HG03139 (cell line): ENCODE measurements at regions not wholly inside any gene's neighbourhood (a gene's known extent, or its start where the extent isn't known, plus 50 kb on each side); places are given as distances from the start of the nearest gene placed in this dataset.
"Not testable (repeated sequence)": the region's sequence is repeated elsewhere in the genome, so short reads cannot be mapped to it uniquely, and the experiment has no call there.

ENCODE experiments used
- ATAC-seq: cut with Tn5 transposase; IDR thresholded peaks from one replicate; pipeline ENCODE4 v1.9.1; 2021; ENCODE audit not compliant: unreplicated experiment

DNA sequence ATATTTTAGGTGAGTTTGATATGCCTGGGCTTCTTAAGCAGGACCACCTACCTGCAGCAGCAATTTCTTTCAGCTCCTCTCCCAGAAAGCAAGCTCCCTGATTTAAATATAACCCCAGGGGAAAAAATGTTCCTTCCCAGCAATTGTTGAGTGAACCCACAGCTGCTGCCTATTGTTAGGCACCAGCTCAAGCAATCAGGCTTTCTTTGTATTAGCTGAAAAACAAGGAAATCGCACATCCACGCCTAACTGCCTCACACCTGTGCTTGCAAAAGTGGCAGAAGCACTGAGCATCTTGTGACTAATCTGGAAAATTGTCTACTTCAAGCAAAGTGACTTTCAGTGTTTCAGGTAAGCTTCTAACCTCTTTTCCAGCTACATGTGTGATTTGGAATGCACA is 432.2 kb downstream of the SMARCA1 start:
- no peak for ATAC-seq

DNA sequence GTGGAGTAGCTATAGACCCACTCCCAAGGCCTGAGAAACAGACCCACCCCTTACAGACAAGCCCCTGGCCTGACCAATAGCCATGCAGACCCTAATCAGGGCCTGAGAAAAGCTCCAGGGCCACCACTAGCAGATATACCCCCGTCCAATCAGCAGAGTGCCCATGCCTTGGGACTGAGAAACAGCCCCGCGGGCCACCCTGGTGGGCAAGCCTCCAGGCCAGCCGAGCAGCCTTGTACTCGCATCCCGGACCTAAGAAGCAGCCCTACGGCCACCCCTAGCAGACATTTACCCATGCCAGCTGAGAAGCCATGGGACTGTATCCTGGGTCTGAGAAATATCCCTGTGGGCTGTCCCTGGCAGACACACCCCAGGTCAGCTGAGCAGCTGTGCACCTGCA is 436.5 kb downstream of the SMARCA1 start:
- ATAC-seq = no peak

DNA sequence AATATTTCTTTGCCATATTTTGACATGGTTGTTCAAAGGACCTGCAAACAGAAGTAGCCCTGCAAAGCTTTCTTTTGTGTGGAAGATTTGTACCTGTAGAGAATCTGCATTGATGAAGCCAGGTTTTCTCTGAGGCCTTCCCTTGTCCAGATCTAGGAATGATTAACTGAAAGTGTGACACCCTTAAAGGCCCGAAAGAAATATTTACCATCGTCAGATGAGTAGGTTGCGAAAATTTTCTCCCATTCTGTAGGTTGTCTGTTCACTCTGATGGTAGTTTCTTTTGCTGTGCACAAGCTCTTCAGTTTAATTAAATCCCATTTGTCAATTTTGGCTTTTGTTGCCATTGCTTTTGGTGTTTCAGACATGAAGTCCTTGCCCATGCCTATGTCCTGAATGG is 439.0 kb downstream of the SMARCA1 start:
- ATAC-seq = not testable (repeated sequence)

DNA sequence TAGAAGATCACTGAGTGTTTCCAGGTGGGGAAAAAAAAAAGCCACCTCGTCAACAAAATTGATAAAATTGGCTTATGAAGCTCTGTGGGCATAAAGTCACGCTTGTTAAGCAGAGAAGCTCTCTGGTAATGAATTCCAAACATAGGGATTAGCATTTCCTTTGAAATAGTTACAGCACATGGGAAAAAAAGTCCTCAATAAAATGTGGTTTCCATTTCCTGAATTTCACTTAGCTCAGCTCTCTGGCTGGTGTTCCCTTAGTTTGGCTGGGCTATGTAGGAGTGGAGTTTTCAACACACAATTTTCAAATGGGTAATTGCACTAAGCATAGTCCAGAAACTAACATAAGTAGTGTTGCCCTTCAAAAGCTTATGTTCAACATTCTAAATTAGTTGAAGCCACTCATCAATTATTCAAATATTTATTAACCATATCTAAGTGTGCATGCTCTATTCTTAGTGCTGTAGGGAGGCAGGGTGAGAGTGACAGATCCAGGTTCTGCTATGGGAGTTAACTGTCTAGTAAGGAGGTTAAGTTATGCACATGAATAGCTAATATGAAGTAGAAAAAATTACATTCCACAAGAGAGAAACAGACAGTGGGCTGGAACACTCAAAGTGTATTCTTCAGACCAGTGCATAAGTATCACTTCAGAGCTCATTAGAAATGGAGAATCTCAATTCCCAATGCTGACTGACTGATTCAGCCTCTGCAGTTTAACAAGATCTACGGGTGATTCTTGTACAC is 445.7 kb downstream of the SMARCA1 start:
- no peak for ATAC-seq

DNA sequence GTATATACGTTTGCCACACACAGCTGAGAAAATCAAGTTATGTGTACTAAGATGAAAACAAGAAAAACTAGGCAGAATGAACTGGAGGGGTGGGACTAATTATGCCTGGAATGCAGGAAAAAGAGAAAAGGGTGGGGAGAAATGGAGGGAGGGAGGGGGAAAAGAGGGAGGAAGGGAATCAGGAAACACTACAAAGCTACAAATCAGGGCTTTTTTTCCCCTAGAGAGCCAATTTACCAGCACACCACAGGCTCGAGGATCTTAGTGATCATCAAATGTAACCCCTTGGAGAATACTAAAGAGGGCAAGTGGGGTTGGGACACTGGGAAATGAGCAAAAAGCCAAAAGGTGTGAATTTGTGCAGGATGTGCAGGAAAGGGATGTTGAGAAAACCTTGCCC is 451.9 kb downstream of the SMARCA1 start:
- ATAC-seq = no peak

DNA sequence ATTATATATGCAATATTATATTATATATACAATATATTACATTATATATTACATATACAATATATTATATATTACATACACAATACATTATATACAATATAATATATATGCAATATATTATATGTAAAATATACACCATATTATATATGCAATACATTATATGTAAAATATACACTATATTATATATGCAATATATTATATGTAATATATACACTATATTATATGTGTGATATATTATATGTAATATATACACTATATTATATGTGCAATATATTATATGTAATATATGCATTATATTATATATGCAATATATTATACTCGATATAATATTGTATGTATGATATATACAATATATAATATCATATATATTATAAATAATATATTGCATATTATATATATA is 457.4 kb downstream of the SMARCA1 start:
- no peak for ATAC-seq

DNA sequence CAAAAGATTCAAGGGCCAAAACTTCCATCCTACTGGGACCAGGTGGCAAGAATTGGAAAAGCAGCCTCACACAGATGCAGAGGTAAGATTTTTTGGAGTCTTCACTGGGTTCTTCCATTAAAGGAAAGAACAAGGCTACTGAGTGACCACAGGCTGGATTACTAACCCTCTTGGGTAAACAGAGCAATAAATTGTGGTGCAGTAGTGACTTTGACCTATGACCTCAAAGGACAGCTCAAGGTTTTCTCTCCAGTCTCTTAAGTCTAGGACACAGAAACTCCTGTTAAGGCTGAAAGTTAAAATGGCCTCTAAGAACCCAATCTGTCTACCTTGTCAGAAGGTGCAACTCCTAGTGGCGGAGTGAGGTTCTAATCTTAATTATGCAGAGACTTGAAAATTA is 464.9 kb downstream of the SMARCA1 start:
- ATAC-seq = no peak

DNA sequence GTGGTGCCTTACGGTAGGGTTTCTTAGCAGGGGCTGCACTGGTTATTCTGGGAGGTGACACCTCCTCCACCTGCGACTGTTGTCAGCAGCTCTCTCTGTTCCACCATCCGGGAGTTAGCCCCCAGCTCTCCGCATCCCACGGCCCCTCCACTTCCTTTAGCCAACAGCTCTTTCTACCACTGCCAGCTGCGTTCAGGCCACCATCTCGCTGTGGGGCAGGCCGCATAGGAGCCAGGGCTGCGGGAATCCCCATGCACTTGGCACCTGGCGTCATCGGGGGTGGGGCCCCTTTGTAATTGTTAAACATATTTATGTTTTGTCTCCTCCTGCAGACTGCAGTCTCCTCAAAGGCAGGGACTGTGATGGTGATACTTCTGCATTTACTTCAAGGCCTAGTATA is 480.2 kb downstream of the SMARCA1 start:
- ATAC-seq = no peak

DNA sequence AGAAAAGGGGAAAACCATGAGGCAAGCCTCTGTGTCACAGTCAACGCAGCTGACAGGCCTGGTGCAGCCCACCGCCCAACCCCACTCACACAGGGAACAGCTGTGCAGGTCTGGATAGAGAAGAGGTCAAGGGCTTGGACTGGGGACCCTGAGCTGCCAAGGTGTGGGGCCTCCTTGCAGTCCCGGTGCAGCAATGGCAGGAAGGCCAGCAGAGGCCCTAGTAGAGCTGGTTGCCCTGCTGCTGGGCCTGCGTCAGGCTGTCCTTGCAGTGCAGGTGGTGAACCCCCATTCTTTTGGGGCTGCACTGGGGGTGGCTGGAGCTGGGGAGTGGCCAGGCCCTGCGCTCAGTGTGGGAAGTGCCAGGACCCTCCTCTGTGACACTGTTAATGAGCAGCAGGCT is 482.0 kb downstream of the SMARCA1 start:
- ATAC-seq = no peak

DNA sequence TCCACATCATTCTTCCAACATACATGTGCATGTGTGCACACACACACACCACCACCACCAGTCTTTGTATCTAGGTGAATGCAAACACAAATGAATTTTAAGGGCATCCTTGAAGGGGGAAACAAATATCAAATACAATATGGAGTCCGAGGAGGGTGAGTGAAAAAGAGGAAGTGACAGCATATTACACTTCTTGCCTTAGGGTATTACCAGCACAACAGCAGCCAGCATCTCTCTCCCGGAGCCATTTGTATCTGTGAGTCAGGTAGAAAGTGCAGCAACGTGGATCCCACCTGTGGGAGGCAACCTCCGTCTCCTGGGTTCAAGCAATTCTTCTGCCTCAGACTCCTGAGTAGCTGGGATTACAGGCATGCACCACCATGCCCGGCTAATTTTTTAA is 483.2 kb downstream of the SMARCA1 start:
- no peak for ATAC-seq

DNA sequence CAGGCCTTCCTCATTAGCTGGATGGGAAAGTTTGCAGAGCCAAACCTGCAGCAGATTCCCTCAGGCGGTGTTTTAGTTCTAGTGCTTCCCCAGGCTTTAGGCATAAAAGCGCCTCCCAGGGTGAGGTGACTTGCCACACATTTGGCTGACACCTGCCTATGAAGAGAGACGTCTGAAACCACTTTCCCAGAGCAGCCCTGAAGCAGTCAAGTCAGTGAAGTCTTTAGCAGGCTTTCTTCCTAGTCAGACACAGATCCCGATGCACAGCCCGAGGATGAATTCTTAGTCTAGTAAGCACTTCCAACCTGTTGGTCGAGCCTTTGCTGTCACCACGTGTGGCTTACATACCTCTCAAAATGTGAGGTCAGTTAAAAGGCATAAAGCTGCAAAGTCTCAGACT is 484.1 kb downstream of the SMARCA1 start:
- ATAC-seq = no peak

DNA sequence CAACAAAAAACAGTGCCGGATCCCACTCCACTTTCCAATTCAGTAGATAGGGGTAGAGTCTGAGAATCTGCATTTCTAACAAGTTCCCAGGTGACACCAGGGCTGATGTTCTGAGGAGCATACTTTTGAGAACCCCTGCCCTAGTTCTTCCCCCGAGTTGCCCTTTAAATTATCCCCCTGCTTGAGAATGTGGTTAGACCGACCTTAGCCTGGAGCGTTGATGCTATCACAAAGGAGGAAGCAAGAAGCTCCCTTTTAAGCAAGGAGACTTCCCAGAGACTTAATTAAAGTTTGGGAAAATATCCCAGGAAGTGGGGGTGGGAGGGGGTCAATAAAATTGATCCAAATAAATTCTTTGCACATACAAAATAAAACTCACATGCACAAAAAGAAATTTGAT is 485.9 kb downstream of the SMARCA1 start:
- no peak for ATAC-seq

DNA sequence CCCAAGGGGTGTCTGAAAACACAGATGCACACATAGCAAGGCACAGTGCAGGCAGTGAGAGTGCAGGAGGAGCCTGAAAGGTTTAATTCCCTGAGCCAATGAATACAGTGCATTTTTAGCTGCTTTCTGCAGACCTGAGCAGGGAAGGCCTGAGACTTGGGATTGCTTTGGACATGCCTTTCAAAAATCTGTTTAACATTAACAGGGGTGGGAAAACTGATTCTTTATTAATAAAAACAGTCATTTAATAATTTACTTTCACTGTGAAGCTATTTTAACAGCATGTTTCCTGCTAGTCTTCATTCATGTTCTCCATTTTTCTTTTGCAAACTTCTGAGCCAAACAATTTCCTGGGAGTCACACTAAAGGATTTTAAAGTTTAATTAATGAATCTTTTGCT is 488.1 kb downstream of the SMARCA1 start:
- no peak for ATAC-seq

DNA sequence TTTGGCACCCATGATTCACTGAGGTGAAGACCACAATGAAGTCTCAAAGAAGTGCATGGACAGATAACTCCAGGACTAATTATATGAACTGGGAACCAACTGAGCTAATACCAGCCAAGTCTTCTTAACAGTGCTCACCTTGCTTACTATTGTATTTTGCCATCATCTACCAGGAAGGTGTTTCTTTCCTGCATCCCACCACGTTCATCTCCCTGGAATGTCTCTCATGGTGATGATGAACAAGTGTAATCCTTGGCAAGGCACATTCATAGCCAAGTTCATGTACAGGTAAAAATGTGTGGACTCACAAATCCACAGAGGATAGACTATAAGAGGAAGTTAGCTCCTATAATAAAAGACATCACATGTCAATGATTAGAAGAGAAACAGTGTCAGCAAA is 489.1 kb downstream of the SMARCA1 start:
- ATAC-seq = no peak

DNA sequence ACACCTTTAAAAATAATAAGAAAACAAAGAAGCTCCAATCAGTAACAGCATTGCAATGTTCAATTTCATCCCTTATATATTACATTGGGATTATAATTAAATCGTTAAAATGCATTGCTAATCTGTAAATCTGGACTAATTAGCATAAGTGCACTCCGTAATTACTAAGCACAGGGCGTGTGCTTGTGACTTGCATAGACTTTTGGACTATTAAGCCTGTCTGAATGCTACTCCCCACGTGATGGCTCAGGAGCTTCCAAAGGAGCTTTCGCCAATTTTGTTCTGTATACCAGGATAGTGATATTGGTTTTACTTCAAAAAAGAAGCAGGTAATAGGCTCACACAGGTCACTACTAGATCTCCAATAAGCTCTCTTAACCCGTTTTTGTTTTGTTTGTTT is 497.1 kb downstream of the SMARCA1 start:
- ATAC-seq = no peak

DNA sequence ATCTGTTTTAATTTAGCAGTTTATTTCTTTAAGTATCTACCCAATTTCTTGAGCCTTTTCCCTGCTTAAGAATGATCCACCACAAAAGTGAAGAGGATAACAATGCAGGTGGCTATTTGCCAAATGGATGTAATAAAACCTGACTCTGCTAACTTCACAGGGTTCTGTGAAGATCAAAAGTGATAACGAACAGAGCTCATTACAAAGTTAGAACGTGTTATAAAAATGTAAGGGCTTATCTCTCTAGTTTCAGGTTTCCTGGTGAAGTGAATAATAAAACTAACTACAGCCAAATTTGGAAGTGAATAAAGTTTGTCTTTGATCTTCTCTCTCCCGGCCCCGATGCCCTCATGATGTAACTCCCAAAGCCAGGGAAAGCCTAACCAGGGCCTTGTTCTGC is 497.9 kb downstream of the SMARCA1 start:
- ATAC-seq = no peak

DNA sequence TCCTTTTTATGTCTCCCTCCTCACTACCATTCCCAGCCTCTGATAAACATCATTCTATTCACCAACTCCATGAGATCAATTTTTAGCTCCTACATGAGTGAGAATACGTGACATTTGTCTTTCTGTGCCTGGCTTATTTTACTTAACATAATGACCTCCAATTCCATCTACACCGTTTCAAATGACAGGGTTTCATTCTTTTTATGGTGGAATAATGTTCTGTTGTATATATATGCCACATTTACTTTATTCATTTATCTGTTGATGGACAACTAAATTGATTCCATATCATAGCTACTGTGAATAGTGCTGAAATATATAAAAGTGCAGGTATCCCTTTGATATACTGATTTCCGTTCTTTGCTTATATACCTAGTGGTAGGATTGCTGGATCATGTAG is 503.9 kb downstream of the SMARCA1 start:
- no peak for ATAC-seq

DNA sequence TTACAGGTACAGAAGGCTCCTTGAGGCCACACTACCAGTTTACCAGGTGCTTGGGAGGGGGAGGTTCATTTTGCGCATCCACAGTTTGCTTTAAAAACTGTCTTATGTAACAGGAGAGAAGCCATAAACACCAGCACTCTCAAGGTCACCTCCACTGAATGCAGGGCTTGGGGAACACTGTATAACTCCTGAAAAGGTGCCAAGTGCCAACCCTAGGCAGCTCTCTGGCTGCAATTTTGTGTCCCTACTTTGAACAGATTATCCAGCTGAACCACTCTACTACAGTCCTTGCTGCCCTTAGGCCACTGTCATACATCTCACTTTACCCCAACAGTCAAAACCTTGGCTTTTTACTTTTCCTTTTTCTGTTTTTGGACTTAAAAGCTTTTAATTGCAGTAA is 507.9 kb downstream of the SMARCA1 start:
- no peak for ATAC-seq

DNA sequence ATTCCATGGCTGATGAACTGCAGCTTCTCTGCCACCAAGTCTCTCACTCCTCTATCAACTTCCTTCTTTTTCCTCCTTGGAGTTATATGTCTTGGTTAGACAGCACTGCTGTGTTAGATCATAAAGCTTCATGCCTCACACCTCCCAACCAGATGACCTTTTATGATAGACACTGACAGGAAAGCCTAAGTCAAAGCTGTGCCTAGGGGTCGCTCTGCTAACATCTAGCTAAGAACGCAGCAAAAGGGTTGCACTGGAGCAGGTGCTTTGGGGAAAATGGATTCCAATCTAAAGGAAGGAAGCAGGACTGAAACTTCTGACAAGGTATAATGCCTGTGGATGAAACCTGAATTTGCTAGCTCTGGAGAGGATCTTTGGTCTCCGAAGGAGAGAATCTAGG is 509.7 kb downstream of the SMARCA1 start:
- no peak for ATAC-seq

DNA sequence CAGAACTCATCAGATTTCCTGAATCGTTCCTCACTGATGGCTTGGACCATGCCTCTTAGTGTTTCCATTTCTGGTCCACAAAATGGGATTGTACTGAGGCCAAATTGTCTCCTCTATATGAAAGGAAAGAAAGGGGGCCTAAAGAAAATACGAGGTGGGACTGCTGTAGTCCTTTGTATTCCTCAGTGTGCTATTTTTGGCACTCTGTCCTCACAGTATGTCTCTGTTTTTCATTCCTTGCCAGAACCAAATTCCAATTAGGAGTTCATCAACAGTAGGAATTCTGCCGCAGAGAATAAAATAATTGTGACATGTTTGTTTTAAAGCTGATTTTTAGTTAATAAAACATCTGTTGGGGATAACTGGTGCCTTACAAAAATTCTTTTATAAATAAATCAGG is 515.7 kb downstream of the SMARCA1 start:
- ATAC-seq = no peak

DNA sequence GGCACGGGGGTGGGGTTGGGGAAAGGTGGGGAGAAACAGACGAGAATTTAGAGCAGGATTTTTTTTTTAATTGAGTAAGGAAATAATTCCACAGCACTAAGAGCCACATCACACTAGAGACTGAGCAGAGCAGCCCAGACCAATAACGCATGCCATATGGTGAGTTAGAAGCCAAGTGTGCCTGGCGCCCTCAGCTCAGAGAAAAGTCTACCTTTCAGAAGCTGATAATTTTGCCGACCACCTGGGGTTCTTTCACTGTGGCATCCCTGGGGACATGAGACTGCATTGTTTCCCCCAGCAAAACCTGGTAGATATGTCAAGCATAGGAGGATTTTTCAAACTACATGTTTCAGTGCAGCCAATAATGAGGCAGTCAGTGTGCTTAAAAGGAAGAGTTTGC is 516.8 kb downstream of the SMARCA1 start:
- no peak for ATAC-seq

DNA sequence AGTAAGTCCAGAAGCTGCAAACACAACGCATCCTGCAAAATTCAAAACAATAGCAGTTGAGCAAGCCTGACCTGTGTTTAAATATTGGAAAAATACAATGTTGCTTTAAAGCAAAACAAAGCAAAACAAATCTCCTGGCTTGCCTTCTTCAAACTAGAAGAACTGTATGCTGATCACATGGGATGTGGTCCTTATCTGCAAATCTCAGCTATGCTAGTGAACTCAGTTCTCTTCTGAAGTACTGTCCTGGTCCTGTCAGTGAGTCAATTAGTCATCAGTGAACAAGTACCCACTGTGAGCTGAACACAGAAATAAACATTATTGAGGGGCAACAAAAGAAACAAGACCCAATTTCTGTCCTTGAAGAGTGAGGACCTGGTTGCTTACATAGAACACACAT is 522.5 kb downstream of the SMARCA1 start:
- no peak for ATAC-seq

DNA sequence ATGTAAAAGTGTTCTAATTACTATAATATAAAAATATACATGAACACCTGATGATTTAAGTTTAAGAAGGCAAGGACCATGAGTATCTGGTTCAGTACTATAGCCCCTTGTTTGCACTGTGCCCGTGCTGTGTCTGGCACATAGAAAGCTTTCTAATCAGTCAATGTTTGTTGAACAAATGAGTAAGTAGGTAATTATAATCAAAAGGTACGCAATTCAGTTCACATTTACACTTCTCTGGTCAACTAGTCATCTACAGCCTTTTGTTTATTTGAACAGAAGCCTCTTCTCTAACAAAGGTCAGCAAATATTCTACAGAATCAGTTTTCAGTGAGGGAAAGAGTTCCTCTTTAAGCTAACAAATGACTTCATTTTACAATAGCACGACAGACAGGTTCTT is 523.3 kb downstream of the SMARCA1 start:
- ATAC-seq = no peak
